SW 1271 (cell line): ENCODE measurements at regions not wholly inside any gene's neighbourhood (a gene's known extent, or its start where the extent isn't known, plus 50 kb on each side); places are given as distances from the start of the nearest gene placed in this dataset.
"Not testable (repeated sequence)": the region's sequence is repeated elsewhere in the genome, so short reads cannot be mapped to it uniquely, and the experiment has no call there.

Experiments used
- DNase-seq, 2 experiments: peaks; one replicate each; lab custom pipeline; 2025; lab: John Stamatoyannopoulos, UW

DNA sequence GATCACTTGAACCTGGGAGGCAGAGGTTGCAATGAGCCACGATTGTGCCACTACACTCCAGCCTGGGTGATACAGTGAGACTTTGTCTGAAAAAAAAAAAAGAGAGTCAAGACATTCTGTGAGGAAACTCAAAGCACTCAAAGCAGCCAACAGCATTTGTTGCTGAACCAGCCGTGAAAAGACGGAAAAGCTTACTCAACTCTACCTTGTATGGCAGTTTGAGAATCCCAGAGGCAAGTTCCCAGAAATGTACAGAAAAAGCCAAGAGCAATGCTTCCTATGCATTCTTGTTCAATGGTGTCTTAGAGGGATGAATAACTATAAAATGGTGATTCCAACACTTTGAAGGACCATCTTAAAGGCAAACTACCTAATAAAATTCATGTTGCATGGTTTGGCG lies 170.2 kb downstream of the HSD17B3 start:
- no peak for DNase-seq

DNA sequence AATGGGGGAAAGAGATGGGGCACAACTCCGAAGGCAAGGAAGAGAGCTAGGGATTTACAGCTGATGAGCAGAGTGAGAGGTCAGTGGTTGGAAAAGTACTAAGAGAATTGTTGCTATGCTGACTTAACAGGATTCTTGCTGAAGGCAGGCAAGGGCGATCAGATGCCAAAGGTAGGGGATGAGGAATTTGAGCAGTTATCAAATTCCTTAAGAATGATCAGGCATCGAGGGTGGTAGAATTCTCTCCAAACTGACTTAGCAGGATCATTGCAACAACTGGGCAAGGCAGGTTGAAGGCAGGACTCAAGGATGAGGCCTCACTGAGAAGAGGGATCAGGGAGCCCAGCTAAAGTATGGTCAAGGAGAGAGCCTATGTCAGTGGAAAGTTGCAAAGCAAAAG lies 171.0 kb downstream of the HSD17B3 start:
- DNase-seq = no peak

DNA sequence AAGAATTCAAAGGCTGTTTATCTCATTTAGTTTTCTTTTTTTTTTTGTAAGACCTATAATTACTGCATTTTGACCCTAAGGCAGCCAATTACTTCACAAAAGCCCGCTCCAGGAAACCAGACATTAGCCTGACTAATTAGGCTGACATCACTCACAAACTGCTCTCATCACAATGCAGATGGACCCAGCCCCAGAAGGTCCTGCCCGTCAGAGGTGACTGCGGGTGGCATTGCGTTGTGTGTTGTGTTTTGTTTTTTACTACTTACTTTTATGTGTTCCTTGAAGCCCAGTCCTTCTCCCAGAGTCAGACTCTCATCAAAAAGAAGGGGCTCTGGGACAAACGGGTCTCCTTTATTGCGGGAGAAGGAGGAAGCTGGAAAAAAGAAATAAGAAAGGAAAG lies 172.2 kb downstream of the HSD17B3 start:
- DNase-seq = no peak

DNA sequence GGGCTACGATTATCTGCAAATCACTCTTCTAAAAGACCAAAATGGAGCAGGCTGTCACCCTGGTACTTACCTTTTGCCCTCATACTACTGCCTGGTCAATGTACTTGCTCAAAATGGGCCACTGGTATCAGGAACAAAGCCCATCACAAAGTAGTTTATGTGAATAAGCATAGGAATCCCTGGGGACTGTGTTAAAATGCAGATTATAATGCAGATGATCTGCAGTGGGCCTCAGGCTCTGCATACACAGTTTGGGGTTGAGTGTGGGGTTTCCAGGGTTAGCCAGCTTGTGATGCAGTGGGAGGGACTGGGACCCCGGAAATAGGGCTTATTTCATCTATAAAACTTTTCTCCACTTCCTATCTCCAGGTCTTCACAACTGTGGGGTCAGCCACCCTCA lies 173.1 kb downstream of the HSD17B3 start:
- no peak for DNase-seq

DNA sequence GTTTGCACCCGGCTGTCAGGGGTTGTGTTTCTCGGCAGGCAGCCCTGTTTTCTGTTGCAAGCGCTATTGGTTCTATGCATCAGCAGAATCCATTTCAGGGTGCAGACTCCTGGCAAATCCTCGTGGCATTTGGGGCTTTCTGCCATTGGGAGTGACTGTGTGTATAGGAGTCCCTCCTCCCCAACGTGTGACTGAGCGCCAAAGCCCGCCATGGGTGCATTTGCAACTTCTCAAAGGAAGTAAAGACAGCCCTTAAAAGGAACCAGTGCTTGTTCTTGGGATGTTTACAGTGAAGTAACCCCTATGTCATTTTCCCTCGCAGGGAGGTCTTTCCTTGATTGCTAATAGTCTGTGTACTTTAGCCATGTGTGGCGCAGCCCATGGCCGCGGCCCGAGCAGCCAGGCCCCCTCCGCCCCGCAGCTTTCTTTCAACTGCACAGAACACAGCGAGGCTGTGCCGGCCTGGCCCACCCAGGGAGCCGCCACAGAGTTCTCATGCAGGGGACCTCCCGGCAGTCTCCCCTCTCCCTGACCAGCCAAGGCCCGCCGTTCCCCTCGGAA lies 175.6 kb downstream of the HSD17B3 start:
- DNase-seq = no peak

DNA sequence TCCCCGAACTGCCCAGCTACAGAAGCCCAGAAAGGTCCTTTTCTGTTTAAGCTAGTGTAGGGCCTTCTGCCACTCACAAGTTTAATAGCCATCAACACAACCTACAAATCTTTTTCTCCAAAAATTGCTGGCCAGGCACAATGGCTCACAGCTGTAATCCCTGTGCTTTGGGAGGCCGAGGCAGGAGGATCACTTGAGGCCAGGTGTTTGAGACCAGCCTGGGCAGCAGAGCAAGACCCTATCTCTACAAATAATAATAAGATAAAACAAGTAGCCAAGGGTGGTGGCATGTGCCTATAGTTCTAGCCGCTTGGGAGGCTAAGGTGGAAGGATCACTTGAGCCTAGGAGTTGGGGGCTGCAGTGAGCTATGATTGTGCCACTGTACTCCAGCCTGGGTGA lies 176.4 kb downstream of the HSD17B3 start:
- no peak for DNase-seq

DNA sequence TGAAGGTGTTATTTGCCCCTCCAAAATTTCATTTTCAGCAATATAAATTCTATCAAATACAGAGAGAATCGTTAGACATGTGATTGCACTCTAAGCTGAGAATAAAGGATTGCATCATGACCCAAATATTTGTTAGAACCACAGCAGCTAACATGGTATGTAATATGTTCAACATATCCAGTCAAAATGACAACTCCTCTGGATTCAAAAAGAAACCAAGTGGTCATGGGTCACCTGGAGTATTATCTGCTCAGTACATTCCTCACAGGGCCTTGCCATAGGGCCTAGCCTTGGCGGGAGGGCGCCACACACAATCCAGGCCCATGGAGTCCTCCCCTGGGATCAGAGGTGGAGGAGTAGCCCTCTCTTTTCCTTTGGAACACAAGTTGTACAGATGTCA lies 179.2 kb downstream of the HSD17B3 start:
- no peak for DNase-seq

DNA sequence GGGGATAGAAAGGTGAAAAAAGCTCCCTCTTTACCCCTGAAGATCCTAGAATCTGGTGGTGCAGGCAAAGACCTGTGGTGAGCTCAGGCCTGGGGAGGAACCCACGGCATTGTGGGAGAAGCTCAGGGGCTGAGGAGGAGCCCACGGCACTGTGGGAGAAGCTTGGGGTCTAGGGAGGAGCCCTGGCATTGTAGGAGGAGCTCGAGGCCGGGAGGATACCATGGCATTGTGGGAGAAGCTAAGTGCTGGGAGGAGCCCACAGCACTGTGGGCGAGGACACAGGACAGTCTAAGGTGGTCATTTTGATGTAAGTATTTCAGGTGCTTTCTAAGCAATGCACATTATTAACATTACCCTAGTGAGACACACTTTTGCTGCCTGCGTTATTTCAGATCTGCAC lies 179.7 kb downstream of the HSD17B3 start:
- DNase-seq = no peak

DNA sequence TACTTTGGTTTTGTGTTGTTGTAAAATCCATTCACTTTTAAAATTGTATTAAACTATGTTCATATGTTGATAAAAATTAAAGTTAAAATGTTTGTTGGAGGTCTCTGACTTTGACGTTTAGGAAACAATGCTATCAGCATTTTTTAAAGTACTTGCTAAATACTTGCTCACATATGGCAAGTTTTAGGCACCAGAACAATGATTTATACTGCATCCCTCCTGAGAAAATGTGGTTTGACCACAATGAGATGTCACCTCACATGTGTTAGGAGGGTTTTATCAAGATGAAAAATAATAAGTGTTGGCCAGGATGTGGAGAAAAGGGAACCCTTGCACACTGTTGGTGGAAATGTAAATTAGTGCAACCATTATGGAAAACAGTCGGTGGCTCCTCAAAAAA lies 180.8 kb downstream of the HSD17B3 start:
- no peak for DNase-seq

DNA sequence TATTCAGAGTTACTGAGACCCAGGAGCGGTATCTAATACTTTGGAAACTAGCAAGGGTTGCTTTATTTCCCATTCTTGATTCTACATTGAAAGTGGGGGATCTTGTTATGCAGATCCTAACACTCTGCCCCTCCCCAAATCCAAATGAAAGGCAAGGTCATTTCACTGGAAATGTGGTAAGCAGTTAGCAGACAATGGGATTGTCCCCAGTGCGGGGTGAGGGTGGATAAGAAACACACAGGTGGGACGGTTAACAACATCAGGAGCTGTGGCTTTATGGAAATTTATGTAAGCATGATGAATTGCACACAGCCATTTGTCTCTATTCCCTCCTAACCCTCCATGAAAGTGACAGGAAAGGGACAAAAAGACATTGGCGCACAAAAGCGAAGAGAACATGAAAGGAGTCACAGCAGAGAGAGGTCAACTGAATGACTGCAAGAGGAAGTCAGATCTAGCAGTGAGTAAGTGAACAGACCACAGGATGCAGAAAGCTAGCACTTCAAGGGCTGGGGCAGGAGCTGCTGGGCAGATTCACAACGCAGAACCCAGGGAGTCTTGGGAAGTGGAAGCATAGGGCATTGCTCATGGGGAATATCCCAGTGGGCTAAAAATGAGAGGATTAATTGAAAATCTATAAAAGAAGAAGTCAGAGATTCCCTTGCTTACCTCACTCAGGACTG lies 184.4 kb downstream of the HSD17B3 start:
- no peak for DNase-seq

DNA sequence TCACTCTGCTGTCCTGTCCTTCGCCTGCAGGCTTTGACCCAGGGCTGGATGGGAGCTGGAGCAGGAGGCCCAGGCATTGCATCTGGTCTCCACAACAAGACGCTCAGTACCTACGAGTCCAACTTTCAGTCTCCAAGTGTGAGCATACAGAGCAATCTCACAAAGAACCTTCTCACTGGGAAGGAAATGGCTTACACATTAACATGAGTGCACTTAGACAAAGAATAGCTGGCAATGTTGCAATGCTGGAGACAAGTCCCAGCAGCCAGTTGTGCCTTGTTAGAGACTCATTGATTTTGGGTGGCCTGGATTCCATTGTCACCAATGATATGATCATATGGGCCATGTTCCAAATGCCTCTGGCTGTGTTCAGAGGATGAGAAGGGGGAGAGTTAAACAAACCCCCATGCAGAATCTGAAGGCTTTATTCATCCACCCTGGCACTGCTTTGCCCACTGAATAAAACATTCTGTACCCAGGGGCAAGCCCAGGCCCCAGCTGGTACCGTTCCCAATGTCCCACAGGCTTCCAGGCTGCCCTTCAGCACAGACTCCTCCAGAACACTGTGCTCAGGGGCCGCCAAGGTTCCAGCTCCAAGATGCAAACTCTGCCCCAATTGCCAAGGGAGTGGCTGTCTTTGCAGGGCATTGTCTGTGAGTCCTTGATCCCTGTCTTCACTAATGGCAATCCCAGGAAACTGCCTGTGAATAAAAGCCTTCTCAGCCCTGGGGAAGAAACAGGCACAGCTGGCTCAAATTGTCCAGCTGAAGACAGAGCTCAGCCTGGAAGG lies 185.5 kb downstream of the HSD17B3 start:
- no peak for DNase-seq

DNA sequence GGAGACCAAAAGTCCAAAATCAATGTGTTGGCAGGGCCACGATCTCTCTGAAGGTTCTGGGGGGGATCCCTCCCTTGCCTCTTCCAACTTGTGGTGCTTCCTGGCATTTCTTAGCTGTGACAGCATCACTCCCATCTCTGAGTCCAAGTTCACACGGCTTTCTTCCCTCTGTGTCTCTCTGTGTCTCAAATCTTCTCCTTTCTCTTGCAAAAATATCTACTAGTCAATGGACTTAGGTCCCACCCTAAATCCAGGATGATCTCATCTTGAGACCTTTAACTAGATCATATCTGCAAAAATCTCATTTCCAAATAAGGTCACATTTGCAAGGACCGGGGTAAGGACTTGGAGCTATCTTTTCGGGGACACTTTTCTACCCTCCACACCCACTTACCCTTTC lies 186.1 kb downstream of the HSD17B3 start:
- DNase-seq = no peak

DNA sequence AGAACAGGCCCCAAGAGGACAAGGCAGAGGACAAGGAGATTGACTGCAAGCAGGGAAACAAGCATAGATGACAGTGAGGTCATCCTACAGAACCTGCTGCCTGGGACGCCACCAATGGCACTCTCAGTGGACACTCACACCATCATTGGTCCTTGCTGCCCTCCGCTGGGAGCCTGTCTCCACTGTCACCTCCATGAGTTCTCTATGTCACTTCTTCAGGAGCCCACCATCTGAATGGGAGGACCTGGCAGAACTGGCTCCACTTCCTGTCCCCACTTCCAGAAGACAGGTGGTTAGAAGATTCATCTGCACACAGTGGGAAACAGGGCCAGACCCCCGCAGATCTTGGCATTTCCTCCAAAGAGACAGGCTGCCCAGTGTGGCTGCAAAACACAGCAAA lies 188.9 kb downstream of the HSD17B3 start:
- DNase-seq = no peak

DNA sequence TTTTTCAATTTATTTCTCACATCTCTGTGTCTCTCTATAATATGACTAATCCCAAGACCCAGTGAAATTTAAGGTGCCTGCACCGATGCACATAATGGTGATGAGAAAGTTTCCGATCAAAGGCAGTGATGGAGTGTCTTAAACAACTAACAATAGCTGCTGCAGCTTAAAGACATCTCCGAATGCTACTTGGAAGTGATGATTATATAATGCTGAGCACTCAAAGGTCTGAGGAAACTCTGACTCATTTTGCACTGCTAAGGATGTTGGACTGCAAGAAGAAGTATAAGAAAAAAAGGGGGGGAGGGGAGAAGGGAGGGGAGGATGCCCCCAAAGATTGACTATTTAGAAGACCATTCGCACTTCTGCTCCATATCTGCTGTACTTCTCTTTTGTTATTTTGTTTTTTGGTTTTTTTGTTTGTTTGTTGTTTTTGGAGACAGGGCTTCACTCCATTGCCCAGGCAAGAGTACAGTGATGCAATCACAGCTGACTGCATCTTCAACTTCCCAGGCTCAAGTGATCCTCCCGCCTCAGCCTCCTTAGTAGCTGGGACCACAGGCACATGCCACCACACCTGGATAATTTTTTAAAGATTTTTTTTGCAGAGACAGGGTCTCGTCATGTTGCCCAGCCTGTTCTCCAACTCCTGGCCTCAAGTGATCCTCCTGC lies 192.2 kb downstream of the HSD17B3 start:
- DNase-seq = no peak

DNA sequence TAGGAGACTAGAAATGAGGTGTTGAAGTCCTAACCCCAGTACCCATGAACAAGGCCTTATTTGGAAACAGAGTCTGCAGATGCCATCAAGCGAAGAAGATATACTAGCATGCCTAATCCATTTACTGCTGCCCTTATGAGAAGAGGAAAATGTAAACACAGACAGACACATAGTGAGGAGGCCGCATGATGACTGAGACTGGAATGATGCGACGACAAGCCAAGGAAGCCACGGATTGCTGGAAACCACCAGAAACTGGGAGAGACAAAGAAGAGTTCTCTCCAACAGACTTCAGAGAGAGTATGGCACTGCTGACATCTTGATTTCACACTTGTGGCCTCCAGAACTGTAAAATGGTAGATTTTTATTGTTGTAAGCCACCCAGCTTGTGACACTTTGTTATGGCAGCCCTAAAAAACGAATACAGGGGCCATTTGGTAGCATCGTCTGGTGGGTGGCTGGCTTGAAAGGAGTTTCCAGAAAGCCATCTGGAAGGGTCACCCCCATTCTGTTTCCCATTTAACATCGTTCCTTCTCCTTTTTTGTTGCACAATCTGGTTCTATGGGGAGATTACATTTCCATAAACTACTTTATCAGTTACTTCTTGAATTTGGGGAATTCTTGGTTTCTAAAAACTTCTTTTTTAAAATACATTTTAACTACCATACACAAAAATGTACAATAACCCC lies 193.1 kb downstream of the HSD17B3 start:
- DNase-seq = no peak

DNA sequence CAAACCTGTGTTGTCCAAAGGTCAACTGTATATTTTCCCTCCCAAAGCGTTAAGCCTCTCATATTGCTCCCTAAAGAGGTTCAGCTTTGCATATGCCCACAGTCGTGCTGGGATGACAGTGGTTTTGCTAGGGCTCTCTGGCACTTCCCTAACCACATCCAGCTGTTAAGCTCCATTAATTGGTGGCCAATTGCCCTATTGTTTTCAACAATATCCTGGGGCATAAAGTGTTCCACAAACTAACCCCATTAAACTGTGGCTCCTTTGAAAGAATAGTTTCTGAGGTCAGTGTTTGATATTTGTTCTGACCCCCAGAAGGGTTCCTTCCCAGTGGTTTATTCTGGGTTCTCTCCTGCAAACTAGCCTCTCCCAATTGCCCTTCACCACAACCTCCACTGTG lies 194.5 kb downstream of the HSD17B3 start:
- DNase-seq = no peak

DNA sequence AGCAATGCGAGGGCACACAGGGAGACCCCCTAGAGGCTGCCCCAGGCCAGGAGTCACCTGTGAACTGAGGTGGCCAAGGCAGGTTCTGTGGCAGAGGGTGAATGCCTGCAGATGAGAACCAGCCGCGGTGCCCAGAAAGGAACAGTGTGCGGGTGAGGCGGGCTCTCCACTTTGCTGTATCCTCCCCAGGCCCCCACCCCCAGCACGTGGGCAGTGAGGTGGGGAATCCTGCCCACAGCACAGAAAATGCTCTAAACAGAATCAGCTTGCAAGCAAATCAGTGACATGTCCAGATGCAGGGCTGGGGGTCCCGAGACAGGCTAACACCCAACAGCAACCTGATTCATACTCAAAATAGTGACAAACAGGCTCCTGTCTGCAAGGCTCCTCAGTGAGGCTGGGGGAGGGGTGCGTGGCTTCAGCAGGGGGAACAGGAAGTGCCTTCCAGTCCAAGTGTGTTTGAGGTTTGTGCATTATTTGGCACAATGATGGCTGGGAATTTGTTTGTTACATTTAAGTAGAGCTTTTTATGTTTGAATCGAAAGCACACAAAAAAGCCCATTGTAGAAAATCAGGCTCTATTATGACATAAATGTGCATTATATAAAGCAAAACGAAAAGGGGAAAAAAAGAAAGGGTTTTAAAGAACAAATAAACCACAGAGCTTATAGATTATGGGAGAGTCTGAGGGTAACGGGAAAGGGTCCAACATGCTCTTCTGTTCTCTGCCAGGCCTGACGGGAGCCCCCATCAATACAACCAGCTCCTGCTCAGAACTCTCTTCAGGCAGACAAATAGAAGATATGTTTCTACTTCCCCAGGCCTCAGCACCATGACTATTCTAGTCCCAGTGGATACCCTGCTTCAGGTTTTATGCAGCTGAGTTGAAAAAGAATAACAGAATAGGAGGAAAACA lies 201.3 kb downstream of the HSD17B3 start:
- no peak for DNase-seq

DNA sequence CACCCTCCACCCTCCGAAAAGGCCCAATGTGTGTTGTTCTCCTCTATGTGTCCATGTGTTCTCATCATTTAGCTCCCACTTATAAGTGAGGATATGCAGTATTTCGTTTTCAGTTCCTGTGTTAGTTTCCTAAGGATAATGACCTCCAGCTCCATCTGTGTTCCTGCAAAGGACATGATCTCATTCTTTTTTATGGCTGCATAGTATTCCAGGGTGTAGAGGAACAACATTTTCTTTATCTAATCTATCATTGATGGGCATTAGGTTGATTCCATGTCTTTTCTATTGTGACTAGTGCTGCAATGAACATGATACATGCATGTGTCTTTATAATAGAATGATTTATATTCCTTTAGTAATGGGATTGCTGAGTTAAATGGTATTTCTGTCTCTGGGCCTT lies 211.3 kb downstream of the HSD17B3 start:
- not testable (repeated sequence) for DNase-seq

DNA sequence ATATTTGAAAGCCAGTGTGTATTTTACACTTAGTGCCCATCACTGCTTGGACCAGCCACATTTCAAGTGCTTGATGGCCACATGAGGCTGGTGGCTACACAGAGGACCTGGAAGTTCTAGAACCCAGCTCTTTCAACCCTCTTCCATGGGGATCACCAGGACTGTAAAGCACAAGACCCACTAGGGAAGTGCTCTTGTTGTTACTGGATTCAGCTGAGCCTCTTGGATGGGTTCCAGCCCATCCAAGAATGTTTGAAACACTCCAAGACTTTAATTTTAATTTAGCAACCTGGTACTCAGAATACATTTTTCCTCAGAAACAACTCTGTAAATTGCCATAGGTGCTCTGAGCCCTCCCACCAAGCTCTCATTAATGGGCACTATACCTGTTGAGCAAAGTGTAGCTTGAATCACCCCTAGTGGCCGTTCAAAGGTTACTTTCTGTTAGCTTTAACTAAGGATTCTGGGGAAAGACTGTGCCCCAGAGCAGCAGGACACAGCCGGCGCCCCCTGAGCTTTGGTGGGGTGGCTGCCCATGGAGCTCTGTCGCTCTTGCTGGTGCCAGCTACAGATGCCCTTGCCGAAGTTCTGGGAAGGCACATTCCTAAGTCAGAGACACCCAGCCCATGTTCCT lies 212.4 kb downstream of the HSD17B3 start:
- no peak for DNase-seq

DNA sequence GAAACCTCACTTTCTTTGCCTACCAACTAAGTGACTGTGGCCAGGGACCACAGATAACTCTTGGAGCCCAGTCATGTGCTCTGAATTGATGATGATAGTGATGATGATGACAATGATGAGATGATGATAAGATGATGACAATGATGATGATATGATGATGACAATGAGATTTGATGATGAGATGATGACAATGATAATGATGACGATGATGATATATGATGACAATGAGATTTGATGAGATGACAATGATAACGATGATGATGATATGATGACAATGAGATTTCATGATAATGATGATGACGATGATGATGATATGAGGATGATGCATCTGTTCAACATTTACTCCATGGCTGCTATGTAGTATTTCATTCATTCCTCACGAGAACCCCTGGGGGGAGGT lies 213.0 kb downstream of the ERCC6L2 start:
- no peak for DNase-seq
